Occipital lobe (tissue), 1 donor: ENCODE measurements at regions not wholly inside any gene's neighbourhood (a gene's known extent, or its start where the extent isn't known, plus 50 kb on each side); places are given as distances from the start of the nearest gene placed in this dataset.
"Not testable (repeated sequence)": the region's sequence is repeated elsewhere in the genome, so short reads cannot be mapped to it uniquely, and the experiment has no call there.

Experiments used
- DNase-seq: peaks from one replicate; lab custom pipeline; 2025; lab: John Stamatoyannopoulos, UW

DNA sequence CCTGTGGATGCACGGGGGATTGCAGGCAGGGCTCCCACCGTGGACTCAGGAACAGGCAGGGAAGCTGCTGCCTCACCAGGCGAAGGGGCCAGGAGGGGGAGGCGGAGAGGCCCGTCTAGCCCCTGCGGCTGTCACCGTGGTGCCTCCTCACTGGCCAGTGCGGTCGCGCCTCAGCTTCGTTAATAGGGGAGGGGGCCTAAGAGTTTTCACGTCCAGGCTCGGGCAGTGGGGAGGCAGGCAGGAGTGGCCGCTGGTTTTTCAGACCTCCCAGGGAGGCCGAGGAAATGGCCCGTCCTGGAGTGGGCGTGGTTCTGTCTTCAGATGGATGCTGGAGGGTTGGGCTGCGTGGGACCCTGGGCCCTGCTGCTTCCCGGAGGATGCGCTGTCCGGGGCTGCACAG lies 91.1 kb upstream of the B3GAT1 start:
- no peak for DNase-seq

- no peak for DNase-seq
These were observed 90.1 kb upstream of the B3GAT1 start for GRCh38 chr11:134502153-134502550.

- no peak for DNase-seq
These were observed 89.5 kb upstream of the B3GAT1 start for GRCh38 chr11:134501406-134502152.

GRCh38 chr11:134500621-134501020 lies 88.6 kb upstream of the B3GAT1 start:
- DNase-seq = no peak

DNA sequence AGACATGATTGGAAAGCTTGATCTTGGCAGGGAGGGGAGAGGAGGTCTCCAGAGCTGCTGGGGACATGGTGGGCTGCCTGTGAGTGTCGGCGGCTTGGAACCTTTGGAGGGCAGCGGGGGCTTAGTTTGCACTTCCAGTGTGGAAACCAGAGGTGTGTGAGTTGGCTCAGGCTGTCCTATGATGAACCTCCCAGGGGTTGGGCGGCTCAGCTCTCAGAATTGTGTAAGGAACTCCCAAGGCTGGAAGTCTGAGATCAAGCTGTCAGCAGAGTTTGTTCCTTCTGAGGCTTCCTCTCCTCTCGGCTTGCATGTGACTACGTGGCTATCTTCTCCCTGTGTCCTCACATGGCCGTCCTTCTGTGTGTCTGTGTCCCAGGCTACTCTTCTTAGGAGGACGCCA lies 87.9 kb upstream of the B3GAT1 start:
- no peak for DNase-seq

GRCh38 chr11:134498326-134499139 lies 86.5 kb upstream of the B3GAT1 start:
- no peak for DNase-seq

GRCh38 chr11:134497586-134497985 lies 85.5 kb upstream of the B3GAT1 start:
- DNase-seq = no peak

DNA sequence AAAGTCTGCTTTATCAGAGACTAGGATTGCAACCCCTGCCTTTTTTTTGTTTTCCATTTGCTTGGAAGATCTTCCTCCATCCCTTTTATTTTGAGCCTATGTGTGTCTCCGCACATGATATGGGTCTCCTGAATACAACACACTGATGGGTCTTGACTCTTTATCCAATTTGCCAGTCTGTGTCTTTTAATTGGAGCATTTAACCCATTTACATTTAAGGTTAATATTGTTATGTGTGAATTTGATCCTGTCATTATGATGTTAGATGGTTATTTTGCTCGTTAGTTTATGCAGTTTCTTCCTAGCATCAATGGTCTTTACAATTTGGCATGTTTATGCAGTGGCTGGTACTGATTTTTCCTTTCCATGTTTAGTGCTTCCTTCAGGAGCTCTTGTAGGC lies 84.0 kb upstream of the B3GAT1 start:
- DNase-seq = not testable (repeated sequence)

DNA sequence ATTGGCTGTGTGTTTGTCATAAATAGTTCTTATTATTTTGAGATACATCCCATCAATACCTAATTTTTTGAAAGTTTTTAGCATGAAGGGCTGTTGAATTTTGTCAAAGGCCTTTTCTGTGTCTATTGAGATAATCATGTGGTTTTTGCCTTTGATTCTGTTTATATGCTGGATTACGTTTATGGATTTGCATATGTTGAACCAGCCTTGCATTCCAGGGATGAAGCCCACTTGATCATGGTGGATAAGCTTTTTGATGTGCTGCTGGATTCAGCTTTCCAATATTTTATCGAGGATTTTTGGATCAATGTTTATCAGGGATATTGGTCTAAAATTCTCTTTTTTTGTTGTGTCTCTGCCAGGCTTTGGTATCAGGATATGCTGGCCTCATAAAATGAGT lies 82.4 kb upstream of the B3GAT1 start:
- DNase-seq = not testable (repeated sequence)

DNA sequence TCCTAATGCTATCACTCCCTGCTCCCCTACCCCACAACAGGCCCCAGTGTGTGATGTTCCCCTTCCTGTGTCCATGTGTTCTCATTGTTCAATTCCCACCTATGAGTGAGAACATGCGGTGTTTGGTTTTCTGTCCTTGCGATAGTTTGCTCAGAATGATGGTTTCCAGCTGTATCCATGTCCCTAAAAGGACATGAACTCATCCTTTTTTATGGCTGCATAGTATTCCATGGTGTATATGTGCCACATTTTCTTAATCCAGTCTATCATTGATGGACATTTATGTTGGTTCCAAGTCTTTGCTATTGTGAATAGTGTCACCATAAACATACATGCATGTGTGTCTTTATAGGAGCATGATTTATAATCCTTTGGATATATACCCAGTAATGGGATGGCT lies 80.4 kb upstream of the B3GAT1 start:
- not testable (repeated sequence) for DNase-seq

DNA sequence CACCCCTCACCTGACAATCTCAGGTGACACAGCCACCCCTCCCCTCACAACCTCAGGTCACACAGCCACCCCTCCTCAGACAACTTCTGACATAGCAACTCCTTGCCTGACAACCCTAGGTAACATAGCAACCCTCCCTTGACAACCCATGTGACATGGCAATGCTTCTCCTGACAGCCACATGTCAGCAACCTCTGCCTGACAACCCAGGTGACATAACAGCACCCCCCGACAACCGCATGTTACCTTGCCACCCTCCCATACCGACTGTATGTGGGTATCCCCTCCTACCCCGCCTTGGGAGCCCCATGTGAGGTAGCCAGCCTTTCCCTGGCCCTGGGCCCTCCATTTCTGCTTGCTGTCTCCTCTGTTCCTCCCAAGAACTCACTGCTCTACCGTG lies 77.7 kb upstream of the B3GAT1 start:
- no peak for DNase-seq

GRCh38 chr11:134488913-134489312 lies 76.9 kb upstream of the B3GAT1 start:
- no peak for DNase-seq

DNA sequence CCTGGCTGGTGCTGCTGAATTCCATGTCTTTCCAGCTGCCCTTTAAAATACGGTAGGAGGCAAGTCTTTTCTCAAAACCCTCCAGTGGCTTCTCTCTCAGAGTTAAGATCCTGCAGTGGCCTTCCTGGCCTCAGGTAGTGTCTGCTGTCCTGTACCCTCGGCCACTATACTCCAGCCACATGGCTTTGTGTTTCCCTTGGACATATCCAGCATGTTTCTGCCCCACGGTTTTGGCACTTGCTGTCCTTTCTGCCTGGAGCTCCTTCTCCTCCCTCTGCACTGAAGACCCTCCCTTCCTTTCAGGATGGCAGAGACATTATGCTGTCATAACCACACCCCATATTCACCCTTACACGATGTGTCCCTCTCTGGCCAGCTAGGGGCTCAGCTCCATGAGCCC lies 76.5 kb upstream of the B3GAT1 start:
- no peak for DNase-seq

DNA sequence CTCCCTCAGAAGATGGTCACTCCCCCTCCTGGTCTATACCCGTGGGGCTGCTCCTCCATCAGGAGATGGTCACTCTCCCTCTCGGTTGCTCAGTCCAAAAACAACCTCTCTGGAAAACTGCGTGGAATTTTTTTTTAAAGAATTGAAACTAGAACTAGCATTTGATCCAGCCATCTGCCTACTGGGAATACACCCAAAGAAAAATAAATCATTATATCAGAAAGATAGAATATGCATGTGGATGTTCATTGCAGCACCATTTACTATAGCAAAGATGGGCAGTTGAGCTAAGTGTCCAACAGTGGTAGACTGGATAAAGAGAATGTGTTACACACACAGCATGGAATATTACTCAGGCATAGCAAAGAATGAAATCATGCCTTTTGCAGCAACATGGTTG lies 75.7 kb upstream of the B3GAT1 start:
- DNase-seq = no peak

- DNase-seq = no peak
These were observed 74.7 kb upstream of the B3GAT1 start for GRCh38 chr11:134486704-134487103.

DNA sequence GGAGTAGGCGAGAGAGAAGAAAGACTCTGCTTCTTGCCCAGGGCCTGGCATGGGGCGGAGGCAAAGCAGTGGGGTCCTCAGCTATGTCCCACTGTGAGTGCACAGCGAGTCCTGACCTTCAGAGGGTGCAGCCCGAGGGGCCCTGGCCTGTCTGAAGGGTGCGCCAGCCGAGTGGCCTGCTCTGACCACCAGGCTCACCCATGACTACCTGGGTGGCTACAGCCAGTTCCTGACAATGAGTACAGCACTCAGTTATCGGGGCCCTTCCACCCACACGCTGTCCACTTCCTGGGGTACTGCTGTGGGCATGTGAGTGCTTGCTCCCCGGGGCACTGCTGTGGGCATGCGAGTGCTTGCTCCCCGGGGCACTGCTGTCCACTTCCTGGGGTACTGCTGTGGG lies 74.1 kb upstream of the B3GAT1 start:
- DNase-seq = no peak

DNA sequence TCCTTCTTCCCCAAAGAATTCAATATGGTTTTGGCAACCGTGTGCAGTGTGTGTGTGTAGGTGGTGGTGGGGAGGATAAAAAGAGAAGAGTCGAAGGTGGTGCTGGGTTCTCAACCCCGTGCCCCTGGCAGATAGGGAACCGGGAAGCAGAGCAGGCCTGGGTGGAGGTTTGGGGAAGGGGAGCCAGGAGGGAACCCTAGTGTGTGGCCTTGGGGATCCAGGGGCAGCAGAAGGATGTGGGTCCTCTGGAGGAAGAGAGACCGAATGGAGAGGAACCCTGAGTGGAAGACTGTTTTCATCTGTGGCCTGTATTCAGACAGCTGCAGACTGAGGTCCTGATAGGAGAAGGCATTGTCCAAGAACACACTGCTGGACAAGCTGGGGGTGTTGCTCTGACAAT lies 73.3 kb upstream of the B3GAT1 start:
- no peak for DNase-seq

GRCh38 chr11:134483857-134484256 lies 71.8 kb upstream of the B3GAT1 start:
- no peak for DNase-seq

DNA sequence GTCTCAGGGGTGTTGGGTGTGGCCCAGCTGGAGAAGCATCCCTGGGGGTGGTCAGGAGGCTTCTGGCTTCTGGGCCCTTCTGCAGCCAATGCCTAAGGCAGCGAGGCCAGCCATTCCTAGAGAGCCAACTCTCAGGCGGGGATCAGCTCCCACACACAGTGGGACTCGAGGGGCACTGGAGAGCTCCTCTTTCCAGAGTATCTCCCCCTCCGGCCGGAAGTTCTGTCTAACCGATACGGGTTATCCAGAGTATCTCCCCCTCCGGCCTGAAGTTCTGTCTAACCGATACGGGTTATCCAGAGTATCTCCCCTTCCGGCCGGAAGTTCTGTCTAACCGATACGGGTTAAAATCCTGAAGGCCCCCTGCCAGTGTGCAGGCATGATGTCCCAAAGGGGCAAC lies 71.2 kb upstream of the B3GAT1 start:
- no peak for DNase-seq

- no peak for DNase-seq
These were observed 70.8 kb upstream of the B3GAT1 start for GRCh38 chr11:134482865-134483264.

- DNase-seq = no peak
These were observed 70.0 kb upstream of the B3GAT1 start for GRCh38 chr11:134481933-134482527.

DNA sequence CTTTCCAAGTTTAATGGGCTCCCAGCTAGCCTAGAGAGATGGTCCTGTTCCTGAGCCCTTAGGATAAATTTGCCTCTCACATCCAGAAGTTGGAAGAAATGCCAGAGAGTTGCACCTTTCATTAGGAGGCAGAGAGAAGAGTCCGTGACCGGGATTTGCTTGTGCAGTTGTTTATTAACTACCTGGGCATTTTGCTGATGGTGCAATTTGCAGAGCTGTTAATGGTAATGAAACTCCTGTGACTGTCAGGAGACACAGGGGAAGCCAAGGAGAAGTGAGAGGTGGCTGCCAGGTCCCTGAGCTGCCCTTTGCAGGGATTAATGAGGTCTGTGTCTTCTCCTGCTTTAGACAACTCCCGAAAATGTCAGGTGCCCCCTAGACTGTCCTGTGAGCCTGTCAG lies 69.1 kb upstream of the B3GAT1 start:
- no peak for DNase-seq
